HG03558 (cell line): ENCODE measurements at regions not wholly inside any gene's neighbourhood (a gene's known extent, or its start where the extent isn't known, plus 50 kb on each side); places are given as distances from the start of the nearest gene placed in this dataset.
"Not testable (repeated sequence)": the region's sequence is repeated elsewhere in the genome, so short reads cannot be mapped to it uniquely, and the experiment has no call there.

ENCODE experiments used
- ATAC-seq: cut with Tn5 transposase; IDR thresholded peaks from one replicate; pipeline ENCODE4 v1.9.1; 2021; ENCODE audit warnings: moderate number of reproducible peaks; ENCODE audit not compliant: unreplicated experiment; ENCODE audit errors: extremely low read depth

DNA sequence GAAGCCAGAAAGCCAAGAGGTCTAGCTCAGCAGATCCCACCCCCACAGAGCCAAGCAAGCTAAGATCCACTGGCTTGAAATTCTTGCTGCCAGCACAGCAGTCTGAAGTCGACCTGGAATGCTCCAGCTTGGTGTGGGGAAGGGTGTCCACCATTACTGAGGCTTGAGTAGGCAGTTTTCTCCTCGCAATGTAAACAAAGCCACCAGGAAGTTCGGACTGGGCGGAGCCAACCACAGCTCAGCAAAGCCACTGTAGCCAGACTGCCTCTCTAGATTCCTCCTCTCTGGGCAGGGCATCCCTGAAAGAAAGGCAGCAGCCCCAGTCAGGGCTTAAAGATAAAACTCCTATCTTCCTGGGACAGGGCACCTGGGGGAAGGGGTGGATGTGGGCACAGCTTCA, 495.0 kb upstream of the GYPC start:
- not testable (repeated sequence) for ATAC-seq

DNA sequence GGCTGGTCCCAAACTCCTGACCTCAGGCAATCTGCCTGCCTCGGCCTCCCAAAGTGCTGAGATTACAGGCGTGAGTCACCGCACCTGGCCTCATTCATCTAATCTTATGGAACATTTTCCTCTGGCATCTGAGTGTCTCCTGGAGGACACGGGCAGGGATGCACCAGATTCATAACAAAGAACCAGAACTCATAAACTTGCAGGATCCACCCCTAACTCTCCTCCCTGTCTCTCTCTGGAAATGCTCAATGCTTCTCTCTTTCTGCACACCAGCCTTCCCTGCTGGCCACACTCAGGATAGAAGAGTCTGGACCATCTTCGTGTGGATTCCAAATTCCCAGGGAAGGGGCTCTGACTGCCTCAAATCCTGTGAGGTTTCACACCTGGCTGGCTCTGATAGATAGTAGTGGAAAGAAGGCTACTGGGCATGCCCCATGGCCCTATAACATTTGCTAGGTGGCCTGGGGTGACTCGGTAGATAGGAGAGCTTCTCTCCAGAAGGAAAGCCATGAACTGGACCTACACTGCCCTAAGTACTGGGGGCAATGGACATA, 483.2 kb upstream of the GYPC start:
- no peak for ATAC-seq

DNA sequence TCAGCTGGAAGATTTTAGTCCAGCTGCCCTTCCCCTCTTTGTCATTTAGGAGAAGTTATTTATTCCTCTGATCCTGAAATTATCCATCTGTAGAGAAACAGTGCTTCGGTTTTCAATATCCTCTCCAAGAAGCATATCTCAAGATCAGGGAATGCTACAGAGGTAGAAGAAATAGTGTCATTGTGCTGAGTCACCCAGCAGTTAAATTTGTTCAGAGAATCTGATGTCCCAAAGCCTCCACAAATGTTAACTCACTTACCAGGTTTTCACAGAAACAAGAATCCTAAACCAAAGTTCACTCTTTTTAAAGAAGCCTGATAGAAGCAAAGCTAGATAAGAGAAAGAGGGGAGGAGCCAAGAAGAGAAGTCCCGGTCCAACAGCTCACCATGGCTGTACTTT, 480.7 kb upstream of the GYPC start:
- no peak for ATAC-seq

DNA sequence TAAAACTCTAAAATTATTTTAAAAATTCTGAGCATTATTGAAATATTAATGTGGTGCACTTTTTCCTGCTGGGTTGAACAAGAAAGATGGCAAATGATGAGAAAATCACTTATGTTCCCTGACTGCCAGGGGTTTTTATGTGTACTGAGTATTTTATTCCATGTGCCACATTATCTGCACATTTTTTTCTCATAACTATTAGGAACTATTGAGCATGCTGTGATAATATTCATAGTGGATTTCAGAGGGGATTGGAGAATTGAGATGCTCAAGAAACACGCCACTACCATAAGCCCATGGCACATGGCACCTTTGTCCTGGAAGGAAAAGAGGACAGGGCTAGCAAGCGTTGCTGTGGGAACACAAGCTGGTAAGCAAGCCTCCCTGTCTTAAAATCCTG, 478.5 kb upstream of the GYPC start:
- no peak for ATAC-seq

- no peak for ATAC-seq
Observed at GRCh38 chr2:126187668-126188067, 468.3 kb upstream of the GYPC start.

DNA sequence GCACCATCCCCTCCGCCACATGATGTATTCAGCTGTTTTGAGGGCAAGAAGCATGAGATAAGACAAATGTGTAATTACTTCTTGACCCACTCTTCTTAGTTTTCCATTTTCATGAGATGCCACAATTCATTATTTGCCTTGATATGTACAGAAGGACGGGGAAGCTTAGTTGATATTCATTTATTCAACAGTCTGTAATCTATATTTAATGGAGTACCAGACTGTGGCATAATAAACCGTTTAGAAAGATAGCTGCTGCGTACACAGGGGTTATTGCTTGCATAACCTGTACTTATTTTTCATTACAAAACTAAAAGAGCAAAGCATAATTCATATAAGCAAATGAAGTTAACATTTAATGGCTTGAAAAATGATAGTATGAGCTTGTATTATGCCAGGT, 466.4 kb upstream of the GYPC start:
- ATAC-seq = no peak

- ATAC-seq = no peak
Observed at GRCh38 chr2:126200538-126200937, 455.4 kb upstream of the GYPC start.

GRCh38 chr2:126208266-126208665, 447.7 kb upstream of the GYPC start:
- no peak for ATAC-seq

DNA sequence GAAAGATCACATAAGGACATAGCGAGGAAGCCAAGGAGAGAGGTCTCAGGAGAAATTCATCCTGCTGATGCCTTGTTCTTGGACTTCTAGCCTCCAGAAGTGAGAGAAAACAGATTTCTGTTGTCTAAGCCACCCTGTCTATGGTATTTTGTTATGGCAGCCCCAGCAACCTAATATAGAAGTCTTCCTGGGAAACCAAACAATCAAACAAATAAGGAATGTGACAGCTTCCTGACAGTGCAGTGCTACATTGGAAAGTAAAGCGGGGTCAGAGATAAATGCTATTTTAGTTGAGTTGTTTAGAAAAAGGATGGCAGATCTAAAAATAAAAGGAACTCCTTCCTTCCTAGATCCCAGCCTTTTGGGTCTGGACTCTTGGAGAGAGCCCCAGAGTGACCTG, 443.2 kb upstream of the GYPC start:
- ATAC-seq = no peak

DNA sequence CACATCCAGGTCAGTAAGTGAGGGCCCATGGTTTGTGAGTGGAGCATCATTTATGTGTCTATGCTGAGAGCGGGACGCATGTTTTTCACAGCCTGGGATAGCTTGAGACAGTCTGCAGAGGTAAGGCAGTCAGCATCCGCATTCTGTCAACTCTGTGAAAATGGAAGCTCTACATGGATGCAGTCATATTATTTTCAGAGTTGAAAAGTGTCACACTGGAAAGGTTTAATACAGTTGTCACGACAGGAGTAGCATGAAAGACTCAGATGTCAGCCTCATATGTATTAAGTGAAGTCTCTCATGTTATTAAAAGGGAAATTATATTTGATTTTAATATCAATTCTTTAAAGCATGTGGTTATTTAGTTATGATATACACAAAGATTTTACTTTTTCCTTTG, 436.9 kb upstream of the GYPC start:
- no peak for ATAC-seq

- no peak for ATAC-seq
Observed at GRCh38 chr2:126220331-126220730, 435.6 kb upstream of the GYPC start.

GRCh38 chr2:126221506-126221905, 434.5 kb upstream of the GYPC start:
- no peak for ATAC-seq

DNA sequence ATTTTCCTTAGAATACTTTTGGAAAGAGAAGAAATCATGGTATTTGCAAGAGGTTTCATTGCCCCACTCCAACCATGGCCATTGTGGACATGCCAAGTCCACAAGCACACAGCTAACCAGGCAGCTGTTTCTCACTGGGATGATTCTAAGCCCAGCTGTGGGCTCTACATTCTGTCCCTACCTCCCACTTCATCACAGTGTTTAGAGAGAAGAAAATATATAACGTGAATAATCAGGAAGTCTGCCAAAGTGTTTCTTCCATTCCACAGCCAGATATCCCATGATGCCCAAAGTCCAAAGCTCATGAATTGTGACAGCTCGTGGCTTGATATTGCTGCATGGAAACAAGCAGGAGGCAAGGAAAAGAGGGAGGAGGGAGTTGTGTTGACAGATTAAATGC, 433.7 kb upstream of the GYPC start:
- no peak for ATAC-seq

DNA sequence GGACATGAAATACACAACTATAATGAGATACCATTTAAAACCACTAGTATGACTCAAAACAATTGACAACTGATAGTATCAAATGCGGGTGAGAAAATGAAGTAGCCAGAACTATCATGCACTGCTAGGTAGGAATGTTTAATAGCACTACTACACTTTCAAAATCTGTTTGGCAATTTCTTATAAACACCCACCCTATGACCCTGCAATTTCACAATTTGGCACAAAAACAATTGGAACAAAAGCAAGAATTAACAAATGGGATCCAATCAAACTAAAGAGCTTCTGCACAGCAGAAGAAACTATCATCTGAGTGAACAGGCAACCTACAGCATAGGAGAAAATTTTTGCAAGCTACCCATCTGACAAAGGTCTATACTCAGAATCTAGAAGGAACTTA, 431.2 kb upstream of the GYPC start:
- no peak for ATAC-seq

GRCh38 chr2:126227250-126227649, 428.7 kb upstream of the GYPC start:
- no peak for ATAC-seq

- no peak for ATAC-seq
Observed at GRCh38 chr2:126228531-126228930, 427.4 kb upstream of the GYPC start.

DNA sequence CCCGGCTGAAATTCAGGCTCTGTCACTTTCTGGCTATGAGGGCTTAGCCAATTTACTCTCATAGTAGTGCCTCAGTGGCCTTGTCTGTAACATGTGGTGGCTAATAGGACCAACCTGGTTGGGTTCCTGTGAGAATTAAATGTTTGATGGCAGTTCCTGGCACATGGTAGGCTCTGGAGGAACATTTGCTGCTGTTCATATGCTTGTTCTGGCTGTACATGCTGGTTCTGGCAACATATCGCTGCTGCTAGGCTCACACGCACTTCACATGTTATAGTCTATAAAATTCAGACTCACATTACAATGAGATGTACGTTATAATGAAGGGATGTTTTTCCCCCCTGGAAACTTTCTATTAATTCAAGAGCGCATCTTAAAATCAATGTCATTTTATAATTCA, 417.7 kb upstream of the GYPC start:
- ATAC-seq = no peak

DNA sequence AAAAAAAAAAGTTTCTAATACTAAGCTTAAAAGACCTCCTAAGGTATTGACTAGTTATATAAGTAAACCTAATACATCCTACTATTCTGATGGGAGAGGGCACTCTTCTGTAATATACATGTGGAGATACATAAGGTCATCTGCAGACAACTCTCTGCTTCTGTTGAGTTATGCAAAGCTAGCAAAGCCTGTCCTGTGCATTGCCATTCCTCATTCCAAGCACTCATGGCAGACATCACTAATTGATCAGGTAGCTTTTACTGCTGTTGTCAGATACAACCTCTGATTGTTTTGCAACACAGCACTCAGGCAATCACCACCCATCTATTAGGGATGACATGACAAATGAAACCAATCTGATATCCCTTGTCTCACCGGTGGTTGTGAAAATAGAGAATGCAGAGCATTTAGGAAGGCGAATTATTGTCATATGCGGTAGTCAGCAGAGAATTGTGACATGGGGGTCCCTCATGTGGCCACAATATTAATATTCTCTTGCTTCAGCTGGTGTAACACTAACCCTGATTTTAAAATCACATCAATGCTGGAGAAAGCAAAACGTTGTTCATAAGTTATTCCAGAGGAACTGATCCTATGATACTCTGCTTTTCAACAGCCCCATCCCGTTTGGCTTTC, 416.5 kb upstream of the GYPC start:
- no peak for ATAC-seq

DNA sequence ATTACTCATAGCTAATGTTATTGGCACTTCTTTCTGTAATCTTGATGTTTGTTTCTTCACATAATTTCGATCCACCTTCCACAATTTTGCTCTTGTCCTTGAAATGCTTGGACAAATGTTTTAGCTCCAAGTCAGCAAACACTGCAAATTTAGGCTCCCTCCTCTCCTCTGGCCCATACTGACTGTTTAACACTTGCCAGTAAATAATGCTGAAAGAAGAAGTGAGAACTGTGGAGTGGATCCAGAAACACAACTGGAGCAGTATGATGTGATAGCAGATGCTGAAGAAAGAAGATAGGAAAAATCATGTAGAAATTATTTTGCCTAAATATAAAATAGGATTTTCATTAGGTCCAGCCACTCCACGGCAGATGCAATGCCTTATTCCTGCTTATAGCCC, 415.0 kb upstream of the GYPC start:
- no peak for ATAC-seq

DNA sequence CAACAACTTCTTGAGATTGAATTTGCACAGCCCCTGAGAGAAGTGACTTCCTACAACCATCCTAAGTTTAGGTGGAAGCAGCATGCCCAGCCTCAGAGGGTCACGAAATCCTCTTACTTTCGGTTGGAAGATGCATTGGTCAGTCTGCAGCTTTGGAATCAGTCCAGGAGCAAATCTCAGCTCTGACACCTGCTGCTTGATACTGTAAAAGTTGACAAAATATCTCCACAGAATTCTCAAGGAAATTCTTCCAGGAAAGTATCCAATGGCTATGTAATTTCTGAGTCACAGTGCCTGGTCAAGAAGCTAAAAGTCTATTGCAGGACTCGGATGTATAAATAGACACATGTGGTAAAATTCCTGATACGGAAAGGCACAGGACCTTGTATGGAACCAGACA, 414.5 kb upstream of the GYPC start:
- no peak for ATAC-seq

GRCh38 chr2:126244937-126245336, 411.0 kb upstream of the GYPC start:
- ATAC-seq = no peak

- no peak for ATAC-seq
Observed at GRCh38 chr2:126253669-126254068, 402.3 kb upstream of the GYPC start.

DNA sequence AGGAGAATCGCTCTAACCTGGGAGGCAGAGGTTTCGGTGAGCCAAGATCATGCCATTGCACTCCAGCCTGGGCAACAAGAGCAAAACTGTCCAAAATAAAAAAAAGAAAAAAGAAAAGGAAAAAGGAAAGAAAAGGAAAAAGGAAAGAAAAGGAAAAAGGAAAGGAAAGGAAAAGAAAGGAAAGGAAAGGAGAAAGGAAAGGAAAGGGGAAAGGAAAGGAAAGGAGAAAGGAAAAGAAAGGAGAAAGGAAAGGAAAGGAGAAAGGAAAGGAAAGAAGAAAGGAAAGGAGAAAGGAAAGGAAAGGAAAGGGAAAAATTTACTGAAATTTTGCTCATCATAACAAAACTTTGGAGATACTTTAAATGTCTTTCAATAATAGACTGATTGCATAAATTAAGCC, 391.3 kb upstream of the GYPC start:
- ATAC-seq = no peak
